SK-N-SH (cell line): ENCODE measurements at regions not wholly inside any gene's neighbourhood (a gene's known extent, or its start where the extent isn't known, plus 50 kb on each side); places are given as distances from the start of the nearest gene placed in this dataset.

Experiments
- CTCF ChIA-PET: fragments of 300-600, 350-600 bp; formaldehyde crosslinking; extraction: SDS; loops from one replicate; lab custom pipeline; 2021; lab: Yijun Ruan, JAX
- POLR2A ChIA-PET: fragments of 350-600 bp; sonication (Branson Sonifier 250); formaldehyde crosslinking; extraction: SDS; loops from one replicate; lab custom pipeline; 2020; ENCODE audit warnings: antibody characterized with exemption, inconsistent platforms; lab: Yijun Ruan, JAX
- DNase-seq: peaks from one replicate; pipeline ENCODE4 v3.0.0; 2012
- H2AFZ ChIP-seq: fragments of 200-600 bp; sonication (generic); 2 replicates; pipeline ENCODE4 v1.8.1; 2016; ENCODE audit warnings: antibody characterized with exemption, mild to moderate bottlenecking, low read depth
- H3F3A ChIP-seq: fragments of 200-600 bp; sonication (generic); replicated peaks from 2 replicates; pipeline ENCODE3; 2016; ENCODE audit warnings: antibody characterized with exemption, mild to moderate bottlenecking; ENCODE audit not compliant: insufficient read depth
- H3K27ac ChIP-seq, 2 experiments: fragments of 200-500 bp in 1 of 2; fragments of 200-600 bp in 1 of 2; sonication (Bioruptor generic) in 1 of 2; sonication (generic), shearing (Covaris generic) in 1 of 2; 2 replicates each; pipeline versions ENCODE4 v1.5.1 to v1.6.1; 2014 to 2016; ENCODE audit warnings: low read depth in 2 of 2, inconsistent platforms in 1 of 2, low read length in 1 of 2, mild to moderate bottlenecking in 1 of 2, mixed read lengths in 1 of 2
- H3K27me3 ChIP-seq: fragments of 200-600 bp; sonication (generic), shearing (Covaris generic); 2 replicates; pipeline ENCODE4 v1.6.1; 2016; ENCODE audit warnings: mixed run types; ENCODE audit not compliant: insufficient read depth
- H3K36me3 ChIP-seq, 2 experiments: fragments of 200-500 bp in 1 of 2; fragments of 200-600 bp in 1 of 2; sonication (Bioruptor generic) in 1 of 2; sonication (generic) in 1 of 2; replicated peaks in 1 of 2; 2 replicates each; pipeline versions ENCODE3 to v1.5.1; 2014 to 2016; ENCODE audit warnings: low read length in 1 of 2, mild to moderate bottlenecking in 1 of 2; ENCODE audit not compliant: insufficient read depth in 2 of 2, control insufficient read depth in 1 of 2
- H3K4me1 ChIP-seq, 2 experiments: fragments of 200-500 bp in 1 of 2; fragments of 200-600 bp in 1 of 2; sonication (Bioruptor generic) in 1 of 2; sonication (generic), shearing (Covaris generic) in 1 of 2; 2 replicates each; pipeline versions ENCODE4 v1.5.1 to v1.6.1; 2014 to 2016; ENCODE audit warnings: low read depth in 1 of 2, low read length in 1 of 2, mixed run types in 1 of 2; ENCODE audit not compliant: insufficient read depth in 2 of 2, control insufficient read depth in 1 of 2
- H3K4me2 ChIP-seq: fragments of 200-600 bp; sonication (generic), shearing (Covaris generic); 2 replicates; pipeline ENCODE4 v1.6.1; 2017; ENCODE audit warnings: mixed run types
- H3K4me3 ChIP-seq, 2 experiments: fragments of 200-500 bp in 1 of 2; fragments of 200-600 bp in 1 of 2; sonication (Bioruptor generic) in 1 of 2; sonication (generic), shearing (Covaris generic) in 1 of 2; 2 replicates each; pipeline versions ENCODE4 v1.5.1 to v1.8.1; 2014 to 2016; ENCODE audit warnings: low read depth in 2 of 2, inconsistent platforms in 1 of 2, low read length in 1 of 2, mild to moderate bottlenecking in 1 of 2, mixed read lengths in 1 of 2, moderate library complexity in 1 of 2
- H3K79me2 ChIP-seq: fragments of 200-600 bp; sonication (generic); 2 replicates; pipeline ENCODE4 v1.8.1; 2017; ENCODE audit warnings: mild to moderate bottlenecking; ENCODE audit not compliant: insufficient read depth
- H3K9ac ChIP-seq: fragments of 200-600 bp; sonication (generic); 2 replicates; pipeline ENCODE4 v1.6.1; 2017; ENCODE audit warnings: mixed run types
- H3K9me2 ChIP-seq: fragments of 200-600 bp; sonication (generic); 2 replicates; pipeline ENCODE4 v1.6.1; 2017; ENCODE audit warnings: mixed run types
- H3K9me3 ChIP-seq: fragments of 200-600 bp; sonication (generic); 2 replicates; pipeline ENCODE4 v1.6.1; 2017; ENCODE audit warnings: mixed run types, mild to moderate bottlenecking, moderate library complexity
- H4K20me1 ChIP-seq: fragments of 200-600 bp; sonication (generic); 2 replicates; pipeline ENCODE4 v1.6.1; 2017; ENCODE audit warnings: mild to moderate bottlenecking, mixed run types; ENCODE audit not compliant: insufficient read depth
- ELF1 ChIP-seq: IDR thresholded peaks from 2 replicates; pipeline ENCODE4 v1.4.0; 2012
- MEF2A ChIP-seq: IDR thresholded peaks from 2 replicates; pipeline ENCODE4 v1.4.0; 2012; ENCODE audit warnings: low read depth, borderline replicate concordance
- MXI1 ChIP-seq: IDR thresholded peaks from 2 replicates; pipeline ENCODE4 v1.6.1; 2012; ENCODE audit warnings: mild to moderate bottlenecking, low read depth, low read length, improper control_type of control experiment
- RXRA ChIP-seq: IDR thresholded peaks from 2 replicates; pipeline ENCODE4 v1.4.0; 2012; ENCODE audit warnings: low read depth, mild to moderate bottlenecking, borderline replicate concordance
- TCF12 ChIP-seq: IDR thresholded peaks from 2 replicates; pipeline ENCODE4 v1.4.0; 2012
- WGBS: methylation state at CpG from one replicate; pipeline ENCODE4 v1.1.6; 2017; ENCODE audit warnings: low lambda C conversion rate; 5-methylcytosine and 5-hydroxymethylcytosine counted together
- TF ChIP-seq, protein P1 (sequence below): fragments of 200-600 bp; sonication (generic); IDR thresholded peaks from 2 replicates; pipeline ENCODE4 v1.6.1; 2017; ENCODE audit warnings: antibody characterized with exemption, mild to moderate bottlenecking, moderate library complexity
- TF ChIP-seq, protein P2 (sequence below): IDR thresholded peaks from 2 replicates; pipeline ENCODE4 v1.4.0; 2012; ENCODE audit warnings: low read depth, borderline replicate concordance
- TF ChIP-seq, protein P3 (sequence below): fragments of 150-350 bp; IDR thresholded peaks from 2 replicates; pipeline ENCODE4 v1.6.1; 2017; ENCODE audit warnings: antibody characterized with exemption, low read length, low read depth, borderline replicate concordance
- TF ChIP-seq, protein P4 (sequence below): IDR thresholded peaks from 2 replicates; pipeline ENCODE4 v1.4.0; 2012; ENCODE audit warnings: low read depth

DNA sequence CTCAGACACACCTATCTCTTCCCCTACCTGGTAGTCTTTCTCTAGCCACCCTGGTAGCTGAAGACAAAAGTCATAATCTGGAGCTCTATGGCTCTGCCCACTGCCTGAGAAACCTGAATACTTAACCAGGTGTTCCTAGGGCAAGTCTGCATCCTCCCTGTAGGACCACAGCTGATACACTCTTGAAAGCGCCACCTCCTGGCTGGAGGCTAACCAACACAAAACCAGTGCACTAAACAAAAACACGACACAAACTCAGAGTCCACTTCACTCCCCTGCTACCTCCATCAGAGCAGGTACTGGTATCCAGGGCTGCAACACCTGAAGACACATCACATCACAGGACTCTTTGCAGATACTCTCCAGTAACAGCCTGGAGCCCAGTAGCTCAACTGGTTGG is 84.6 kb upstream of the ANXA1 start:
- 28% methylated on average over 2 of the region's 2 CpGs for WGBS
- CTCF ChIA-PET: interaction anchor here (0.9 kb wide), 1 partner anchor 12 kb away, joined by 3 read pairs; no protein-coding TSS in a partner anchor
- H3K27me3 ChIP-seq: peaks cover 33% of the 10 kb centered on the region; the same call in 1 of the 2 replicates
- H3K9me3 ChIP-seq: no peaks in the 10 kb centered on the region
- H3K4me1 ChIP-seq: no peaks in the 10 kb centered on the region
- H3K4me2 ChIP-seq: no peak overlapping the region
- H3K79me2 ChIP-seq: no peaks in the 10 kb centered on the region
- no peaks in the 10 kb centered on the region for H4K20me1 ChIP-seq
- TF ChIP-seq, protein P1, sequence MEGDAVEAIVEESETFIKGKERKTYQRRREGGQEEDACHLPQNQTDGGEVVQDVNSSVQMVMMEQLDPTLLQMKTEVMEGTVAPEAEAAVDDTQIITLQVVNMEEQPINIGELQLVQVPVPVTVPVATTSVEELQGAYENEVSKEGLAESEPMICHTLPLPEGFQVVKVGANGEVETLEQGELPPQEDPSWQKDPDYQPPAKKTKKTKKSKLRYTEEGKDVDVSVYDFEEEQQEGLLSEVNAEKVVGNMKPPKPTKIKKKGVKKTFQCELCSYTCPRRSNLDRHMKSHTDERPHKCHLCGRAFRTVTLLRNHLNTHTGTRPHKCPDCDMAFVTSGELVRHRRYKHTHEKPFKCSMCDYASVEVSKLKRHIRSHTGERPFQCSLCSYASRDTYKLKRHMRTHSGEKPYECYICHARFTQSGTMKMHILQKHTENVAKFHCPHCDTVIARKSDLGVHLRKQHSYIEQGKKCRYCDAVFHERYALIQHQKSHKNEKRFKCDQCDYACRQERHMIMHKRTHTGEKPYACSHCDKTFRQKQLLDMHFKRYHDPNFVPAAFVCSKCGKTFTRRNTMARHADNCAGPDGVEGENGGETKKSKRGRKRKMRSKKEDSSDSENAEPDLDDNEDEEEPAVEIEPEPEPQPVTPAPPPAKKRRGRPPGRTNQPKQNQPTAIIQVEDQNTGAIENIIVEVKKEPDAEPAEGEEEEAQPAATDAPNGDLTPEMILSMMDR: peak; percentile 30; the same call in 1 of the 2 replicates
- TF ChIP-seq, protein P2, sequence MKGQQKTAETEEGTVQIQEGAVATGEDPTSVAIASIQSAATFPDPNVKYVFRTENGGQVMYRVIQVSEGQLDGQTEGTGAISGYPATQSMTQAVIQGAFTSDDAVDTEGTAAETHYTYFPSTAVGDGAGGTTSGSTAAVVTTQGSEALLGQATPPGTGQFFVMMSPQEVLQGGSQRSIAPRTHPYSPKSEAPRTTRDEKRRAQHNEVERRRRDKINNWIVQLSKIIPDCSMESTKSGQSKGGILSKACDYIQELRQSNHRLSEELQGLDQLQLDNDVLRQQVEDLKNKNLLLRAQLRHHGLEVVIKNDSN: no peak
- no peak for TF ChIP-seq MEF2A
- TF ChIP-seq, all 33 proteins: peak for 1
- DNase-seq: no peak
- no peak overlapping the region for H2AFZ ChIP-seq
- POLR2A ChIA-PET: no interaction called here
- H3K27ac ChIP-seq: no peak overlapping the region
- no peak overlapping the region for H3K9ac ChIP-seq
- H3K36me3 ChIP-seq: no peaks in the 10 kb centered on the region
- no peaks in the 10 kb centered on the region for H3F3A ChIP-seq
- peaks cover 4% of the 10 kb centered on the region; the same call in 1 of the 2 replicates for H3K9me2 ChIP-seq
- no peak overlapping the region for H3K4me3 ChIP-seq

DNA sequence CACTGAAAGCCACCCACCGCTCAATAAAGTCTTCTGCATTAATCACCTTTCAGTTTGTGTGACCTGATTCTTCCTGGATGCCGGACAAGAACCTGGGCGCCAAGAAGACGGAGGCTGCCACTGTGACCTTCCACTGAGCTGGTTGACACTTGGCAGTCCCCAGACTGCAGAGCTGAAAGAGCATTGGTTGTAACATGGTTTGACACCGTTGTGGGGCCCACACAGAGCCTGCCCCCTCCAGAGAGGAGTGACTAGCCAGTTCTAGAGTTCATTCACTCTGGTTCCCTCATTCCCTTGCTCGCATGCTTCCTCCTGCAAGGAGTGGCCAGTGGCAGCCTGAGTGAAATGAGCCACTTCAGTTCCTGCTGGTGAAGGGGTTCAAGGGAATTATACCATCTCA is 86.2 kb upstream of the ANXA1 start:
- no peaks in the 10 kb centered on the region for H4K20me1 ChIP-seq
- no peaks in the 10 kb centered on the region for H3K36me3 ChIP-seq
- H3K27me3 ChIP-seq: peaks cover 42% of the 10 kb centered on the region; the same call in 1 of the 2 replicates
- WGBS: 13% methylated on average over 6 of the region's 6 CpGs
- DNase-seq: no peak
- POLR2A ChIA-PET: no interaction called here
- no peak overlapping the region for H2AFZ ChIP-seq
- H3K4me3 ChIP-seq: no peak overlapping the region
- TF ChIP-seq ELF1: no peak
- TF ChIP-seq, all 33 proteins: peak for 0
- CTCF ChIA-PET: interaction anchor here (1.1 kb wide), 1 partner anchor 17 kb away, joined by 4 read pairs; no protein-coding TSS in a partner anchor
- Histone ChIP-seq H3K4me1 (no peaks in the 10 kb centered on the region), H3K4me2 (no peak overlapping the region), H3F3A (no peaks in the 10 kb centered on the region), H3K79me2 (no peaks in the 10 kb centered on the region), H3K9me2 (peaks cover 4% of the 10 kb centered on the region; the same call in 1 of the 2 replicates), H3K9me3 (no peaks in the 10 kb centered on the region), H3K9ac (no peak overlapping the region), H3K27ac (no peak overlapping the region)

DNA sequence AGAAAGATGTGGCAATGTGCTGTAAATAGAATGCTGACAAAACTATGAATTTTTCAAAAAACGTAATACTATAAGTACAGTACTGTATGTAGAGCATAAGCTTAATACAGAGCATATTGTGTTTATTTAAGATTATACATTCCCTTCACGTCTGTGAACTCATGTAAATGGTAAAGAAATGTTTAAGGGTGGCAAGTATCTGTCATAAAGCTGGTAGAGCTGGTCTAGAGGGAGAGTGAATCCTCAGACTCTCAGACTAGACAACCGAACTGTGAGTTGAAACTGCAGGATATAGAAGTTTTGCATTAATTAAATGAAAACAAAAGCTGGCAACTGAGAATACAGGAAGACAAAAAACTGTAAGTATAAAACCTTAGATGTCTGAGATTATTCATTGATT is 87.3 kb upstream of the ANXA1 start:
- H3K79me2 ChIP-seq: no peaks in the 10 kb centered on the region
- no peak overlapping the region for H3K27ac ChIP-seq
- no peak for DNase-seq
- POLR2A ChIA-PET: no interaction called here
- H2AFZ ChIP-seq: no peak overlapping the region
- H4K20me1 ChIP-seq: no peaks in the 10 kb centered on the region
- H3K9ac ChIP-seq: no peak overlapping the region
- H3K4me1 ChIP-seq: no peaks in the 10 kb centered on the region
- H3K36me3 ChIP-seq: no peaks in the 10 kb centered on the region
- TF ChIP-seq MXI1: no peak
- TF ChIP-seq, protein P3, sequence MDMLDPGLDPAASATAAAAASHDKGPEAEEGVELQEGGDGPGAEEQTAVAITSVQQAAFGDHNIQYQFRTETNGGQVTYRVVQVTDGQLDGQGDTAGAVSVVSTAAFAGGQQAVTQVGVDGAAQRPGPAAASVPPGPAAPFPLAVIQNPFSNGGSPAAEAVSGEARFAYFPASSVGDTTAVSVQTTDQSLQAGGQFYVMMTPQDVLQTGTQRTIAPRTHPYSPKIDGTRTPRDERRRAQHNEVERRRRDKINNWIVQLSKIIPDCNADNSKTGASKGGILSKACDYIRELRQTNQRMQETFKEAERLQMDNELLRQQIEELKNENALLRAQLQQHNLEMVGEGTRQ: no peak
- no peak for TF ChIP-seq TCF12
- TF ChIP-seq RXRA: no peak
- TF ChIP-seq, protein P4, sequence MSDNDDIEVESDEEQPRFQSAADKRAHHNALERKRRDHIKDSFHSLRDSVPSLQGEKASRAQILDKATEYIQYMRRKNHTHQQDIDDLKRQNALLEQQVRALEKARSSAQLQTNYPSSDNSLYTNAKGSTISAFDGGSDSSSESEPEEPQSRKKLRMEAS: no peak
- TF ChIP-seq, protein P1: no peak
- TF ChIP-seq, all 33 proteins: peak for 0
- Histone ChIP-seq H3K4me3 (no peak overlapping the region), H3K9me2 (peaks cover 4% of the 10 kb centered on the region; the same call in 1 of the 2 replicates), H3F3A (no peaks in the 10 kb centered on the region), H3K9me3 (no peaks in the 10 kb centered on the region), H3K27me3 (peaks cover 44% of the 10 kb centered on the region; the same call in 1 of the 2 replicates), H3K4me2 (no peak overlapping the region)
- CTCF ChIA-PET: interaction anchor here (0.6 to 1.1 kb wide), 2 partner anchors 12 to 18 kb away, joined by 3 to 4 read pairs; no protein-coding TSS in a partner anchor
- WGBS: 9% methylated on average over 3 of the region's 3 CpGs
